ENCODE measurements at regions not wholly inside any gene's neighbourhood (a gene's known extent, or its start where the extent isn't known, plus 50 kb on each side); places are given as distances from the start of the nearest gene placed in this dataset.

GRCh38 chr7:10138087-10138854 lies 835.4 kb upstream of the PHF14 start:
- TF ChIP-seq, protein P1, sequence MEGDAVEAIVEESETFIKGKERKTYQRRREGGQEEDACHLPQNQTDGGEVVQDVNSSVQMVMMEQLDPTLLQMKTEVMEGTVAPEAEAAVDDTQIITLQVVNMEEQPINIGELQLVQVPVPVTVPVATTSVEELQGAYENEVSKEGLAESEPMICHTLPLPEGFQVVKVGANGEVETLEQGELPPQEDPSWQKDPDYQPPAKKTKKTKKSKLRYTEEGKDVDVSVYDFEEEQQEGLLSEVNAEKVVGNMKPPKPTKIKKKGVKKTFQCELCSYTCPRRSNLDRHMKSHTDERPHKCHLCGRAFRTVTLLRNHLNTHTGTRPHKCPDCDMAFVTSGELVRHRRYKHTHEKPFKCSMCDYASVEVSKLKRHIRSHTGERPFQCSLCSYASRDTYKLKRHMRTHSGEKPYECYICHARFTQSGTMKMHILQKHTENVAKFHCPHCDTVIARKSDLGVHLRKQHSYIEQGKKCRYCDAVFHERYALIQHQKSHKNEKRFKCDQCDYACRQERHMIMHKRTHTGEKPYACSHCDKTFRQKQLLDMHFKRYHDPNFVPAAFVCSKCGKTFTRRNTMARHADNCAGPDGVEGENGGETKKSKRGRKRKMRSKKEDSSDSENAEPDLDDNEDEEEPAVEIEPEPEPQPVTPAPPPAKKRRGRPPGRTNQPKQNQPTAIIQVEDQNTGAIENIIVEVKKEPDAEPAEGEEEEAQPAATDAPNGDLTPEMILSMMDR (IDR thresholded peaks at IDR 0.05; ENCODE audit: low read depth, low read length): no peak
- TF ChIP-seq MAX (IDR thresholded peaks at IDR 0.05; ENCODE audit: low read depth, low read length) (no peak), POLR2A (IDR thresholded peaks at IDR 0.05; ENCODE audit: extremely low read depth, insufficient read length) (no peak), MYC (IDR thresholded peaks at IDR 0.05; ENCODE audit: low read depth, low read length) (no peak)

Data from NB4 (cell line).